HG02981 (cell line): ENCODE measurements at regions not wholly inside any gene's neighbourhood (a gene's known extent, or its start where the extent isn't known, plus 50 kb on each side); places are given as distances from the start of the nearest gene placed in this dataset.

Source experiments
- ATAC-seq: cut with Tn5 transposase; IDR thresholded peaks from one replicate; pipeline ENCODE4 v1.9.1; 2021; ENCODE audit warnings: mild to moderate bottlenecking, moderate library complexity; ENCODE audit not compliant: unreplicated experiment

- no peak for ATAC-seq
Observed at GRCh38 chr4:30281986-30282385, 438.2 kb upstream of the PCDH7 start.

- ATAC-seq, result no peak
Observed at GRCh38 chr4:30283336-30283735, 436.8 kb upstream of the PCDH7 start.

- no peak for ATAC-seq
Observed at GRCh38 chr4:30294295-30294694, 425.9 kb upstream of the PCDH7 start.

- no peak for ATAC-seq
Observed at GRCh38 chr4:30295652-30296051, 424.5 kb upstream of the PCDH7 start.

DNA sequence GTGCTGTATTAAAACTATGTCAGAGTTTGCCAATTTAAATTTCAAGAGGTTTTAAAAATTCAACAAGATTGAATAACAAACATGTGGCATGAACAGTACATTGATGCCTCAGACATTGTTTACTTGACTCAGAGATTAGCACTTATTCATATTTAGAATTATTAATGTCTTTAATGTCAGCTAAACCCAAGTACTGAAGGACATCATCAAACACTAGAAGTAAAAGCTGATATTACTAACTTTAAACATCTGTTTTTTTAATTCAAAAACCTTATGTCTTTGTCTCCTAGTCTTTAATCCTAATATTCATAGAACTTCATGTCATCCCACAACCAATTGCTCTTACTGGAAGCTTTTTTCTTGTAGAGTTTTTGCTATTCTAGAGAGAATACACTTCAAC is 406.2 kb upstream of the PCDH7 start:
- ATAC-seq, result no peak

- ATAC-seq, result no peak
Observed at GRCh38 chr4:30330894-30331652, 389.1 kb upstream of the PCDH7 start.

DNA sequence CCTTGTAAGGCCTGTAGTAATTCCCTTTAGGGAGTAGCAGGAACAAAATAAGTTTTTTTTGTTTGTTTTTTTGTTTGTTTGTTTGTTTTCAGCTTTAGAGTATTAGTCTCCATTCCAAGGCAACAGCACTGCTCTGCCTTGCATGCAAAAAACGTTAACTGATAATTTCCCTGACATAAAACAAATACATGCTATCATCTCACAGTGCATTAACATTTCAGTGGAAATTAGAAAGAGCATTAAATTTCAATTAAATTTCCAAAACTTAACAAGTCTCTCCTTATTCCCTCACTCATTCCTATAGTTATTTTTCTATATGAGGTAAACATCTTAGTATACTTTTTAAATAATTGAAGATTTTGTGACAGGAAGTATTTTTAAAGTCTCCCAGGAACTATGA is 378.4 kb upstream of the PCDH7 start:
- no peak for ATAC-seq

GRCh38 chr4:30350288-30350687 is 369.9 kb upstream of the PCDH7 start:
- no peak for ATAC-seq

- ATAC-seq, result no peak
Observed at GRCh38 chr4:30354605-30355004, 365.6 kb upstream of the PCDH7 start.

DNA sequence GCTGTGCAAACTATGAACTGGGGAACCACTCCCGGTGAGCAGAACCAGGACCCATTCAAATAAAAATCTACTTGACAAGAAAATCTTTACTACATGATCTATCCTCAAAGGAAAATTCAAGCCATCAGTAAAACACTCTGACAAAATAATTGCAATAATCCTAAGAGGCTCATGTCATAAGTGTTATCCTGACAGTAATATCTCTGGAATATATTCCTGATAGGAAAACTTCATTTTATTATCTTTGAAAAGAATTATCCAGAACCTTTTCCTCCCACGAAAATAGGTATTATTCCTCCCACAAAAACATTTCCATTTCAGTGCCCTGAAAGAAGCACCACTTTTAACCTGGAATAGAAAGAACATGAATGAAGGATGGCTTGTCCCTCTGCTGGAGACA is 357.7 kb upstream of the PCDH7 start:
- ATAC-seq, result no peak

DNA sequence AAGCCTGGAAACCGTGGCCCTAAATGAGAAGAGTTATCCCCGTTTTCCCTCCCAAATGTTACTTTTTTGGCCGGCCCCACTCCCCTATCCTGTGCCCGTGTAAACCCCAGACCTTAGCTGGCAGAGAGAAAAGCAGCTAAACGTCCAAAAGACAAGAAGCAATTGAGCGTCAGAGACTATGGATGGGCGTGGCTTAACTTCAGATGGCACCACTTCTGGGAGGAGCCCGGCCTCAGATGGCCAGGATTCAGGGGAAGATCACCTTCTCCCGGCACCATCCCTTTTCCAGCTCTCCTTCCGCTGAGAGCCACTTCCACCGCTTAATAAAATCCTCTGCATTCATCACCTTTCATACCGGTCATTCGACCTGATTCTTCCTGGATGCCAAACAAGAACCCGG is 350.1 kb upstream of the PCDH7 start:
- ATAC-seq, result no peak

DNA sequence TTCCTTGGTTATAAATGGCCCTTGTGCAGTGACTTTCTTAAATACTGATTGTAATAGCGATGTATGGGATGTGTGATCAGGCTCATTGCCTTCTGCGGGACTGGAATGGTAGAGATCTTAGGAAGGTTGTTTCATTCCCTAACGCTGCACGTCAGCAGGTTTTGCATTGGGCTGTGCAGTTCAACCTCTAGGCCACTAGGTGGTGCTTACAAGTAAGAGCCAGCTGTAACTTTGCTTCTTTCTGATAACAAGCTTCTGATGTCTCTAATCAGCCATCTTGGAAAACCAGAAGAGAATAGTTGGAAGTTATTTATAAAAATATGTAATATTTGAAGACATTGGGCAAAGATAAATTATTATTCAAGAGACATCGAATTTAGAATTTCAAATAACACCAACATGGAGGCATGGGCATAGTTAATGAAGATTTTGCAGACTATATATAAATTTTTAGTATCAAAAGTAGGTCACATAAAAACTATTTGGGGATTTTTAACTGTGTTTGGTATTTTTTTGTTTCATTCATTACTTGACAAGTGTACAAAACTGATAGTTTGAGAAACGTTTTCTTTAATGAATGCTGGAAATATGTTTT is 339.7 kb upstream of the PCDH7 start:
- ATAC-seq, result peak; percentile 97

- no peak for ATAC-seq
Observed at GRCh38 chr4:30385650-30386049, 334.5 kb upstream of the PCDH7 start.

- no peak for ATAC-seq
Observed at GRCh38 chr4:30386266-30386895, 333.8 kb upstream of the PCDH7 start.

- ATAC-seq, result no peak
Observed at GRCh38 chr4:30395902-30396301, 324.3 kb upstream of the PCDH7 start.

- no peak for ATAC-seq
Observed at GRCh38 chr4:30396772-30397475, 323.2 kb upstream of the PCDH7 start.

DNA sequence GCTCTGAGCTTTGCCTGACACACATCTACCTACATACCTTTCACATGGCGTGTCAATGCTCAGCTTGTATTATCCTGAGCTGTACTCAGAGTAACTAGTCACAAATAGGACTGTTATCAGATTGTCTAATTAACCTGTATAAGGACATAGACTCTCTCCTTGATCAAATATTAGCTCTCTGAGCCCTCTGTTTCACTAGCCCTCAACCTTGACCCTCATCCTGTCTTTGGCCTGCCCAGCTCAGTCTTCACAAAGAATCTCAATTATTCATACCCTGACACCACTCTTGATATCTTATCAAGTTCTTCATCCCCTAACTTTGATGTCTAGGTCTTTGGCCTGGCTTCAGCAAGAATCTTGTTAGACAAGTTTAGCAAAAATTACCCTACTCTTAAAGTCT is 320.7 kb upstream of the PCDH7 start:
- ATAC-seq, result no peak

DNA sequence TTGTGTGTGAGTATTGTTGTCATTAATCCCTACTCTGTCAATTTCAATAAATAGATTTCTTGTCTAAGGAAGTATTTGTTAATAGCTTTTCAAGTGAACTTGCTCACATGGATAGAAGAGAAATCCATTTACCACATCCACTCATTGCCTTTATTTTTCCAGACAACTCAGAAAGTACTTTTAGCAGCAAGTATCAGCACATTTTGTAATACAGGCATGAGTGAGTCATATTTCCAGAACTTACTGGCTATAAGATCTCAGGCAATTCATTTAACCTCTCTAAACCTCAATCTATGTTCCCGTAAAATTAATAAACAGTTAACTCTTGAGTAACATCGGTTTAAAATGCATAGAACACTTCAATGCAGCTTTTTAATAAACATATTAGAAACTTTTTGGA is 317.9 kb upstream of the PCDH7 start:
- no peak for ATAC-seq

GRCh38 chr4:30413915-30414314 is 306.3 kb upstream of the PCDH7 start:
- ATAC-seq, result no peak

- ATAC-seq, result no peak
Observed at GRCh38 chr4:30416547-30416946, 303.6 kb upstream of the PCDH7 start.

GRCh38 chr4:30427932-30428331 is 292.2 kb upstream of the PCDH7 start:
- no peak for ATAC-seq
